SHP77 treated with DMSO at 0.1 percent for 48 hours (cell line): ENCODE measurements at regions not wholly inside any gene's neighbourhood (a gene's known extent, or its start where the extent isn't known, plus 50 kb on each side); places are given as distances from the start of the nearest gene placed in this dataset.

ENCODE experiments used
- DNase-seq: peaks from one replicate; lab custom pipeline; 2025; lab: John Stamatoyannopoulos, UW

DNA sequence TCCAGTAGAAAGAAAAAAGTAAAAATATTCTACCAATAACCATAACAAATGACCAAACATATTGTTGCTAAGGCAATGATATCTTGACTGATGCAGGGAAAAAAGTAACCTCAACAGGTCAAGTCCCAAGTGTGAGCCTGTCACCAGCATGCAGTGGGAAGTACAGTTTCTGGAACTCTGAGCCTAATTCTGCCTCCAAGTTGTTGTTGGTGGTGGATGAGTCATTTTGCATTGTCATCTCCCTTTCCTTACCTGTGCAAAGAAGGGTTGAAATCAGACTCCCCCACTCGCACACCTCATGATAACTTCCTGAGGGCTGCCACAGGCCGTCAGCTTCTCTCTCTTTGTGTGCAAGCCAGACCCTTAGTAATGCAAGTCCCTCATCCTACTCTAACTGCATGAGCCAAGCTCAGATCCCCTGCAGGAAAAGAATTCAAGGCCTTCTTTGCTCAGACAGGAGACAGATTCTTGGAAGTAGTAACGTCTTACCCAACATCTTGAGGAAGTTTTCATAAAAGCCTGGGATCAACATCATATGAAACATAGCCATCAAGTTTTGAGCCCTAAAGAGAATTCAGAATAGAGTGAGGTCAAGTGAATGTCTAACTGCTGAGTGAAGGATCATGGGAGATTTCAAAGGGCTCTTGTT is 207.6 kb upstream of the FOXA2 start:
- no peak for DNase-seq

DNA sequence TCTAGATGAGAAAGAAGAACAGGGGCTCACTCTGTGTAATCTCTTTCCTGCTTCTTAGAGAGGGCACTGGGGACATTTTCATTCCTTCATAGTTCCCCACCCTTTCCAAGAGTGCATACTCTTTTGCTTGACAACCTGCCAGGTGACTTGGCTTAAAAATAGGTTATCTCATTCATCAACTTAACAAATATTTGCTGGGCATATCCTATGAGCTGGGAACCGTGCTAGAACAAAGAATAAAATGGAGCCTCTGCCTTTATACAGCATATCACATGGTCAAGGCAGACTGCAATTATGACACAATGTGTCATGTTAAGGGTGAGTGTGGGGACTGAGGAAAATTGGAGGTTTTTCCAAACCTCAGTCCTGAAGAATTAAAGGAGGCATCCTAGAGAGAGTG is 209.8 kb upstream of the FOXA2 start:
- DNase-seq: no peak

DNA sequence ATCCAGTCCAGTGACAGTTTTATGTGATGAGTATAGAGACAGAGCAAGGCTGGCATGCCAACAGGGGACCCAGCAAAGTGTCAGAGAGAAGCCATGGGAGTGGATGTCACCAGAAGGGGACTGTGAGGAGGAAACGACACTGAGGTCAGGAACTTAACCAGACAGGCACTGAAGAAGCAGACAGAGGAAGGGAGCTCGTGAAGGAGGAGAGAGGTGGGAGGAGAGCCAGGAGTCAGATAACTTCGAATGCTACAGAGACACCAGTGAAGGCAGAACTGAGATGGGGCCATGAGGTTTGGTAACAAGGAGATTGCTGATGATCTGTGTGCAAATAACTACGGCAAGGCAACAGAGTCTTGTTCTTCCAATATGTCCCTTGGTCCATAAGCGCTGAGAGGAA is 211.1 kb upstream of the FOXA2 start:
- no peak for DNase-seq

DNA sequence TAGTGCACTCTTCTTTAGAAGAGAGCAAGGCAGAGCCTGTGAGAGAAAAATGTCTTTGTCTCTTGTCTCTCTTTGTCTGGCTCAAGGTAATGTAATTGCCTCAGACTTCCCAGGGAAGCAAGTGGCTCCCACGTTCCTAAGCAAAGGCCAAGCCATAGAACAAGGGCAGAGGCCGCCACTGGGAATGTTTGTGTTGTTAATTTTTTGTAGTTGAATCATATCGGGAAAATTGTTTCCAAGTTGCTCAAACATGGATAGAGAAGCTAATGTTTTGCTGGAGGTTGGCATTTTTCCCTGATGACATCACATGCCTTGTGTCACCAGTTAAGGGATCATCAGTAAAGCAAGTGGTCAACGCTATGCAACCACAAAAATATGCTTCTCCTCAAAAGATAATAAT is 211.5 kb upstream of the FOXA2 start:
- DNase-seq: no peak

DNA sequence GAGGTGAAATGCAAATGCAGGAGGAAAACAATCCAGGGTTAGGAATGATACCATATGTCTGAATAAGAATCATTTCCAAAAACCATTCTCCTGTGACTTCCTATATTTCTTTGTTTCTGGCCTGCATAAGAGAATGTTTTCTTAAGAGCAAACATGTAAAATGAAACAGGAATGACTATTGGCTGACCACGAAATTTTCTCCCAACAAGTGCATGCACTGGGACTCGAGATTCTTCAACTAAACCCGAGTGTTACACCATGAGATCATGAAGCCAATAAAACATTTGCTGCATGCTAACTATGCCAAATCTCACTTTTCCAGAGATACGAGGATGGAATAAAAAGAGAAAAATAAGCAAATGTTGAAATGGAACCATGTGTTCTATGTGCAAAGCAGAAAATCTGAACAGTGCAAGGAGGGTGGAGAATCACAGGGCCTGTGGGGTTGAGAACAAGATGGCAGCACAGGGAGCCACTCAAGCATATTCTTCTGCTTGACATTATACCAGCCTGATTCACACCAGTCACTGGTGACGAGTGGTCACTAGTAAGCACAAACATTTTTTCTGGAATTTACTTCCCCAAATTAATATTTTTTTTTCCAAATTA is 212.2 kb upstream of the FOXA2 start:
- no peak for DNase-seq

DNA sequence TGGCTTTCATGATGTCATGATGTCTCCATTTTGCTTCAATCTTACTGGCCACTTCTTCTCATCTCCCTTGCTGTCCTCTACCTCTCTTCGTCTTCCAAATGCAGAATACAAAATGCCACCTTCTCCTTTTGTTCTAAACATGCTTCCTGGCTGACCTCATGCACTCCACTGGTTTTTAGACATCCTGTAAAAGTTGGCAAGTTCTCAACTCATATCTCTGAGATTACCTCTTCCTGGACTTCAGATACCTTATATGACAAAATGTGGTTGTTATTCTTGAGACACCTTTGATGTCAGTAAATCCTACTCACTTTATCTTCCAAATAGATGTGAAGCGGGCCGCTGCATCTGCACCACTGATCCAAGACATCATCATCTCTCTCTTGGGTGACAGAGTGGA is 212.7 kb upstream of the FOXA2 start:
- no peak for DNase-seq

DNA sequence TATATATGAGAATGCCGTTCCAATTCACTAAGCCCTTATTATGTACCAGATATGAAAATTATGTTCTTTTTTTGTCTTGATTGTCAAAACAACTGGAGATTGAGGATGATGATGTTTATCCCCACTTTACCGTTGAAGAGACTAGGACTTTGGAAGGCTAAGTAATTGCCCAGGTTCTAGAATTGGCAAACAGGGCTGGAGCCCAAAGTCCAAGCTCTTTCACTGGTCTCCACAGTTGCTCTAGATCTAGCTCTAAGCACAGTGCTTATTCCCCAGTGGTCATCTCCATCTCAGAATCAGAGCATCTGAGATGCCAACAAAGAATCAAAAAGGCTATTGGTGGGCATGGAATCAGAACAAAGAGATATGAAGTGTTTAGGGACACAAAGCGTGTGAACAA is 215.3 kb upstream of the FOXA2 start:
- DNase-seq: no peak

GRCh38 chr20:22800129-22800528 is 215.8 kb upstream of the FOXA2 start:
- no peak for DNase-seq

- DNase-seq: no peak
Measured at GRCh38 chr20:22801528-22801927, 217.2 kb upstream of the FOXA2 start.

GRCh38 chr20:22802296-22802695 is 217.9 kb upstream of the FOXA2 start:
- no peak for DNase-seq

DNA sequence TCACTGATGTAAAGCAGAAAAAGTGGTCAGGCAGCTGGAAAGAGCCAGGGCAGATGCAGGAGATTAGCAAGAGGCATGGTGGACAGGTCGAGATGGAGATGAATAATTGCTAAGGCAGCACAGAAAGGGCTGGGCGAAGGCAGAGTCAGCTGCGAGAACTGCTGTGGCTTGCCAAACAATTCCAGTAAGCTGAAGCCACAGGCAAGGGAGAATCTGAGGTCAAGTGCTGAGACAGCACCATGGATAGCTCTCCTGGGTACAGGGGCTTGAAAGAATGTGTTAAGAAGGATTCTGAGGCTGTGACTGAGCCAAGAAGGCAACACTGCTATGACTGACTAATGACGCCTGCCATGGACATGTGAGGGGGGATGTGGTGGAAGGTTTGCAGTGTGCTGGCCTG is 220.8 kb upstream of the FOXA2 start:
- DNase-seq: no peak

DNA sequence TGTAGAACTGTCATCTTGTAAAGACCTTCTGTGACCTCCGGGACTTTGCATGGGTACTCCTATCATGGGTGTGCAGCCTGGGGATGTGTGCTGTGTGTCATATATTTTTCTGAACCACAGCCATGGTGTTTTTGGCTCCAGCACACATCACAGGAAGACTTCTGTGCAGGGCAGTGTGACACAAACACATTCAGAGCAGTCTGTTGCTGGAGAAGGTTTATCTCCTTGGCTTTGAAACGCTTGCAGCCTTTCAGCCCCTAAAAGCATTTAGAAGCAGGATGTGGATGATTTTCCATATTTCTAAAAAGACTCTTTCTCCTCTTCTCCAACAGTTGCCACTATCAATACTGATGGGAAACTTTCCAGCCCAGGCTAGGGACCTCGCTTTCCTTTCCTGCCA is 221.6 kb upstream of the FOXA2 start:
- no peak for DNase-seq

DNA sequence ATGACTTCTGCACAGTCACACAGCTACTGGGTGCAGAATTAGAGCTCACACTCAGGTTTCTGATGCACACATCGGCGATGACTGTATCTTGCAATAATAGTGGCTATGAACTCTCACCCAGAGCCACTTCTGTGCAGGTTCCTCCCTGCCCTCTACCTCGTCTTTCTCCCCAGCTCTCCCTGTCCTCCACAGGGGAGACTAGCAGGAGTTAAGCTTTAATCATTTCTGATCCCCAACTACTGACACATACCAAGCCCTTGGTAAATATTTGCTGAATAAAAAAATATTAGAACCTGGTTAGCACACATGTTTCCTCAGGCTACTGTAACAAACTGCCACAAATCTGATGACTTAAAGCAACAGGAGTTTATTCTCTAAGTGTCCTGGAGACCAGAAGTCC is 222.7 kb upstream of the FOXA2 start:
- DNase-seq: no peak

DNA sequence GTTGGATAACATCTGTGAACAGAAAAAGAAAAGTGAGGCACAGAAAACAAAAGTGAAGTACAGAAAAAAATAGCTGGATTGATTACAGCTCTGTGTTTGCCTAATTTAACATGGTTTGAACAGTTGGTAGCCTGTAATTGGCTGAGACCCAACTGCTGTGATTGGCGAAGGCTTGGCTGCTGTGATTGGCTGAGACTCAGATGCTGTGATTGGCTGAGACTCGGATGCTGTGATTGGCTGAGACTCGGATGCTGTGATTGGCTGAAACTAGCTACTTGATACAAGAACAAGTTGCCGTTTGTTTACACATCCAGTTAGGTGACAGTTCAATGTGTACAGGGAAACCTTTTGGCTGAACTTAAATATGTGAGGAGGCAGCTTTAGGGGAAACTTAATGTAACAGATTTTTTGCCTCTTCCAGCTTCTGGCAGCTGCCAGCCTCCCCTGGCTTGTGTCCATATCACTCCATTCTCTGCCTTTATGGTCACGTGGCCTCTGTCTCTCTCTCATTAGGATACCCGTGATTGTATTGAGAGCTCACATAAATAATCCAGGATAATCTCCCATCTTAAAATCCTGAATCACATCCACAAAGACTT is 223.4 kb upstream of the FOXA2 start:
- DNase-seq: no peak

DNA sequence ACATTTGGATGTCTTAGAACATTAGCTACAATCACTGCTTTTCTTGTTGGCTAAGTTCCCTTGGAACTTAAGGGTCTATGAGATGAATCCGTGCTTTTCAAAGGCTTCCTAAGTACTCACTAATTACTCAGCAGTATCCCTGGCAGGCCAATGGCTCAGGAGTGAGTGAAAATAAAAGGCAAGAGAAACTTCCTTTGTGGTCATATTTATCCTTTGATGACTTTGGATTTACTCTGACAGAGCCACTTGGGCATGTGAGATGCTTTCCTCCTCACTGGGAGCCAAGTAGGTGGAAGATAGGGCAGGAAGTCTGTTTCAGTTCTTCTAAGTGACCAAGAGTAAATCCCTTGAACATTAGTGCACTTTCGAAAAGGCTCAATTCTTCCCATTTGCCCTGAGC is 224.3 kb upstream of the FOXA2 start:
- DNase-seq: no peak

- no peak for DNase-seq
Measured at GRCh38 chr20:22810030-22810429, 225.1 kb upstream of the SSTR4 start.

- DNase-seq: no peak
Measured at GRCh38 chr20:22810626-22811569, 224.2 kb upstream of the SSTR4 start.

GRCh38 chr20:22814471-22815205 is 220.5 kb upstream of the SSTR4 start:
- no peak for DNase-seq

DNA sequence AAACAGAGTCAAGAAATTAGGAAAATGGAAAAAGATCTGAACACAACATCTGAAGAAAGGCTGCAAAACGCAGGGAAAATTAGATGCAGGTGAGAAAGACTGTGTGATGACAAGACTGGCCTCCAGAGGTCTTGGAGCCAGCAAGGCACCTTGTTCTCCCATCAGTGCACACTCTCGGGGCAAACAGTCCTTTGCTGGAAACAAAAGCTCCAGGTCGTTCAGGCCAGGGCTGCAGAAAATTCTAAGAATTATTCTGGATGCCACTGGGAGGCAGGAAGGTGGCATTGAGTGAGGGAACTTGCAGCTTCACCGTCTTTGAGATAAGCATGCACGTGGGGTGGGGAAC is 219.9 kb upstream of the SSTR4 start:
- no peak for DNase-seq

DNA sequence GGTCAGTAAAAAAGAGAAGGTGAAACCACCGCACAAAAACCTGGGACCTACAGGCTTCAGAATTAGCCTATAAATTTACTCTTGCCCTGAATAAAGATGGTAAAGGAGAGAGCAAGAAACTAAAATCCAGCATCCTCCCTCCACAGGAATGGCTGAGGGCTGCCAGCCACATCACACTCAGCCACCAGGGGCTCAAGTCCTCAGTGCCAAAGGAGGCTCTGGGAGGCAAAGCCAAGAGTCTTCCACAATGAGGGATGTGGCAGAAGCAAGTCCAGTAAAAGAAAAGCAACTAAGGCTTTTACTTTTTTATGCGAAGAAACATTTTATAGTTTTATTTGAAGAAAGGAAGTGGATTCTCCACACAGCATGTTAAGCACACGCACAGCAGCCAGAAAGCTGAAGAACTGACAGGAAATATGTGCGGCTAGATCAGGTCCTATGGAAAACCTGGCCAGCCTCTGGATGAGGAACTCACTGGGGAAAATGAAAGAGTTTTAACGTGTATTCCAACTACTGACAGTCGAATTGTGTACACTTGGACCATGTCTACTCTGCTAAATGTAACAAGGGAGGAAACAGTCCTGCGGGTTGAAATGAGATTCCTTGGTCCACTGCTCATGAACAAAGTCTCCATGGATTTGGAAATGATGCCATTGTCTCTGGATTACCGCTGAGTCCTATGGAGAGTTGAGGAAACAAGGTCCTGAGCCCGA is 219.4 kb upstream of the SSTR4 start:
- DNase-seq: no peak

- DNase-seq: no peak
Measured at GRCh38 chr20:22818636-22819035, 216.5 kb upstream of the SSTR4 start.

DNA sequence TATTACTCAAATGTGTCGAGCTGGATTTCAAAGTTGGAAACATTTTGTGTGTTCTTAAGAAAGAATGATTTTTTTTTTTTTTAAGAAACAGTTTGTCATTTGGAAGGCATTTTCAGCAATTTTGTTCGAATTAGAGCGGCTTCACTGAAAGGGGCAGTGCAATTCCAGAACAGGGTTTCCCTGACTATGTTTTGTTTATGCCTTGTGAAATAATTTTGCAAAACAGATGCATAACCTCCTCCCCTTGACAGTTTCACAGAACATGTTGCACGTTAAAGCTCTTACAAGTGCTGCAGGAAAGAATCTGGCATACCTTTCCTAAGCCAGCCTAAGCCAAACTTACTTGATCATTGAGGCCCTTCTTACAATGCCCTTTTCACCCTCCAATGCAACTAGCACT is 216.0 kb upstream of the SSTR4 start:
- no peak for DNase-seq
